GM12873 (cell line): ENCODE measurements at regions not wholly inside any gene's neighbourhood (a gene's known extent, or its start where the extent isn't known, plus 50 kb on each side); places are given as distances from the start of the nearest gene placed in this dataset.

ENCODE experiments used
- CTCF ChIP-seq: IDR thresholded peaks from 2 replicates; pipeline ENCODE4 v1.5.1; 2012; ENCODE audit warnings: low read depth, mild to moderate bottlenecking, moderate library complexity, low read length, control low read depth; ENCODE audit not compliant: insufficient read depth; ENCODE audit errors: missing control alignments

- TF ChIP-seq CTCF: no peak
Observed at GRCh38 chr6:3940703-3941102, 91.5 kb downstream of the FAM50B start.

GRCh38 chr6:3943331-3943765 lies 94.2 kb downstream of the FAM50B start:
- no peak for TF ChIP-seq CTCF

GRCh38 chr6:3944246-3944645 lies 95.1 kb downstream of the FAM50B start:
- no peak for TF ChIP-seq CTCF

GRCh38 chr6:3946778-3947177 lies 97.6 kb downstream of the FAM50B start:
- no peak for TF ChIP-seq CTCF

- TF ChIP-seq CTCF: no peak
Observed at GRCh38 chr6:3948866-3949265, 99.7 kb downstream of the FAM50B start.

- TF ChIP-seq CTCF: no peak
Observed at GRCh38 chr6:3949521-3949920, 100.3 kb downstream of the FAM50B start.

- no peak for TF ChIP-seq CTCF
Observed at GRCh38 chr6:3956054-3956453, 106.9 kb downstream of the FAM50B start.
